ENCODE measurements at regions not wholly inside any gene's neighbourhood (a gene's known extent, or its start where the extent isn't known, plus 50 kb on each side); places are given as distances from the start of the nearest gene placed in this dataset.

DNA sequence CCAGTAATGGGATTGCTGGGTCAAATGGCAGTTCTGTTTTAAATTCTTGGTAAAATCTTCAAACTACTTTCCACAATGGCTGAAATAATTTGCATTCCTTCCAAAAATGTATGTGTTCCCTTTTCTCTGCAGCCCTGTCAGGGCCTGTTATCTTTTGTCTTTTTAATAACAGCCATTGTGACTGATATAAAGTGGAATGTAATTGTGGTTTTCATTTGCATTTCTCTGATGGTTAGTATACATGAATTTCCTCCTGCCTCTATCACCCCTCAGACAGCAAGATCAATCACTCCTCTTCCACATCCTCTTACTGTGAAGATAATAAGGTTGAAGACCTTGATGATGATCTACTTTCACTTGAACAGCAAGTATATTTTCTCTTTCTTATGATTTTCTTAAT, 304.8 kb upstream of the FSIP2 start:
- TF ChIP-seq EZH2phosphoT487 (IDR thresholded peaks at IDR 0.05; ENCODE audit: insufficient read depth, low read depth) (no peak), EZH2 (IDR thresholded peaks at IDR 0.05; ENCODE audit: insufficient read depth, poor library complexity, severe bottlenecking) (no peak)

All from GM23248 (cell line).